ENCODE measurements at regions not wholly inside any gene's neighbourhood (a gene's known extent, or its start where the extent isn't known, plus 50 kb on each side); places are given as distances from the start of the nearest gene placed in this dataset.

- TF ChIP-seq CTCF (IDR thresholded peaks at IDR 0.05 in 2 of 3, conservative IDR thresholded peaks at IDR 0.05 in 1 of 3; ENCODE audit: control insufficient read depth in 2 of 3, extremely low read depth in 1 of 3, insufficient read depth in 1 of 3, low read depth in 3 of 3, low read length in 3 of 3) (no peak), JUNB (IDR thresholded peaks at IDR 0.05) (no peak), BHLHE40 (IDR thresholded peaks at IDR 0.05; ENCODE audit: borderline replicate concordance in 1 of 2, low read depth in 2 of 2, low read length in 1 of 2) (no peak), FOXM1 (IDR thresholded peaks at IDR 0.05; ENCODE audit: low read depth, low read length) (no peak), CREM (IDR thresholded peaks at IDR 0.05; ENCODE audit: low read depth) (no peak), ZBTB33 (IDR thresholded peaks at IDR 0.05) (no peak), ZNF207 (IDR thresholded peaks at IDR 0.05; ENCODE audit: borderline replicate concordance) (no peak)
Observed at GRCh38 chr9:118438810-118439209, 734.6 kb downstream of the TLR4 start.

All from GM12878 (cell line).